GM12878 (cell line): ENCODE measurements at regions not wholly inside any gene's neighbourhood (a gene's known extent, or its start where the extent isn't known, plus 50 kb on each side); places are given as distances from the start of the nearest gene placed in this dataset.

Experiments used
- ATAC-seq: fragments of 200-7000 bp; cut with Tn5 transposase; 3 replicates; pipeline ENCODE4 v1.9.1; 2020; ENCODE audit warnings: mild to moderate bottlenecking, moderate library complexity
- BruUV-seq: library from RNA; stranded (reverse); fragments of 400-500 nt; replicated peaks from 2 replicates; lab custom pipeline; 2021; lab: Mats Ljungman, UMichigan
- CTCF ChIA-PET: fragments of 300-600 bp; sonication (Branson Sonifier 250); formaldehyde crosslinking; extraction: SDS; loops from one replicate; lab custom pipeline; 2021; ENCODE audit warnings: inconsistent platforms; lab: Yijun Ruan, JAX
- POLR2A ChIA-PET: fragments of 350-600 bp; formaldehyde crosslinking; extraction: SDS; loops from one replicate; lab custom pipeline; 2021; ENCODE audit warnings: inconsistent platforms; lab: Charles Lee
- RAD21 ChIA-PET: fragments of 300-600 bp; sonication (Branson Sonifier 250); formaldehyde crosslinking; loops from one replicate; lab custom pipeline; 2023; ENCODE audit warnings: antibody characterized with exemption; ENCODE audit not compliant: unreplicated experiment; lab: Charles Lee
- SMC1A ChIA-PET: fragments of 300-600 bp; sonication (Branson Sonifier 250); formaldehyde crosslinking; loops from one replicate; lab custom pipeline; 2023; ENCODE audit not compliant: unreplicated experiment, uncharacterized antibody; lab: Charles Lee
- DNase-seq: peaks from one replicate; pipeline ENCODE4 v3.0.0-alpha.2; 2011; ENCODE audit warnings: low read depth, low spot score
- FAIRE-seq: peaks from 3 replicates; lab custom pipeline; 2011; peaks lifted over from hg19 to GRCh38; lab: Jason Lieb, UNC
- H2AFZ ChIP-seq: 2 replicates; pipeline ENCODE4 v1.6.0; 2011; ENCODE audit warnings: low read depth, low read length, control low read depth; ENCODE audit not compliant: control insufficient read depth
- H3K27ac ChIP-seq: 2 replicates; pipeline ENCODE4 v1.5.1; 2011; ENCODE audit warnings: control low read depth; ENCODE audit not compliant: control insufficient read depth, insufficient read depth
- H3K27me3 ChIP-seq, 2 experiments: replicated peaks in 1 of 2; 2 replicates each; pipeline versions ENCODE4 v1.6.0 to v1.6.1; 2011; ENCODE audit warnings: low read length in 1 of 2; ENCODE audit not compliant: control insufficient read depth in 2 of 2, insufficient read depth in 2 of 2
- H3K36me3 ChIP-seq, 2 experiments: 2 replicates each; pipeline ENCODE4 v1.5.1; 2011; ENCODE audit warnings: low read length in 1 of 2; ENCODE audit not compliant: control insufficient read depth in 2 of 2, insufficient read depth in 2 of 2
- H3K4me1 ChIP-seq: 2 replicates; pipeline ENCODE4 v1.6.1; 2011; ENCODE audit warnings: mild to moderate bottlenecking, low read length, moderate library complexity, mixed read lengths; ENCODE audit not compliant: control insufficient read depth, insufficient read depth
- H3K4me2 ChIP-seq: 2 replicates; pipeline ENCODE4 v1.6.0; 2011; ENCODE audit warnings: control low read depth; ENCODE audit not compliant: control insufficient read depth, insufficient read depth
- H3K4me3 ChIP-seq: fragments of 200-600 bp; sonication (generic); 2 replicates; pipeline ENCODE4 v1.5.1; 2016
- H3K79me2 ChIP-seq: 2 replicates; pipeline ENCODE4 v1.6.0; 2011; ENCODE audit warnings: low read length; ENCODE audit not compliant: control insufficient read depth, insufficient read depth
- H3K9ac ChIP-seq: 2 replicates; pipeline ENCODE4 v1.8.0; 2011; ENCODE audit warnings: low read length, control low read depth, mixed read lengths; ENCODE audit not compliant: control insufficient read depth, insufficient read depth
- H3K9me3 ChIP-seq: replicated peaks from 3 replicates; pipeline ENCODE4 v1.5.1; 2011; ENCODE audit warnings: mild to moderate bottlenecking, low read length; ENCODE audit not compliant: control insufficient read depth, insufficient read depth
- H4K20me1 ChIP-seq: 2 replicates; pipeline ENCODE4 v1.6.0; 2011; ENCODE audit not compliant: control insufficient read depth, insufficient read depth
- E2F4 ChIP-seq: IDR thresholded peaks from 2 replicates; pipeline ENCODE4 v1.6.1; 2012; ENCODE audit warnings: low read depth, low read length, improper control_type of control experiment
- HDAC2 ChIP-seq: fragments of 200-600 bp; sonication (generic); IDR thresholded peaks from 2 replicates; pipeline ENCODE4 v1.6.1; 2017
- IKZF2 ChIP-seq, 2 experiments: fragments of 450-650 bp; IDR thresholded peaks; 2 replicates each; pipeline ENCODE4 v1.6.1; 2017; ENCODE audit warnings: mild to moderate bottlenecking in 2 of 2, moderate library complexity in 2 of 2
- NFYA ChIP-seq: IDR thresholded peaks from 2 replicates; pipeline ENCODE4 v1.6.1; 2011; ENCODE audit warnings: low read depth, mild to moderate bottlenecking, low read length, improper control_type of control experiment, borderline replicate concordance
- NR2C1 ChIP-seq: fragments of 450-650 bp; IDR thresholded peaks from 2 replicates; pipeline ENCODE4 v1.6.1; 2017; ENCODE audit warnings: antibody characterized with exemption, mild to moderate bottlenecking, moderate library complexity
- POU2F2 ChIP-seq: IDR thresholded peaks from 3 replicates; pipeline ENCODE4 v1.6.1; 2011; ENCODE audit warnings: low read depth, mild to moderate bottlenecking, low read length, borderline replicate concordance
- RUNX3 ChIP-seq: IDR thresholded peaks from 2 replicates; pipeline ENCODE4 v1.6.1; 2012; ENCODE audit warnings: low read length, inconsistent platforms
- SP1 ChIP-seq: IDR thresholded peaks from one replicate; pipeline ENCODE4 v1.6.1; 2011; ENCODE audit warnings: low read depth, low read length
- USF2 ChIP-seq: IDR thresholded peaks from 2 replicates; pipeline ENCODE4 v1.6.1; 2011; ENCODE audit warnings: low read depth, low read length, improper control_type of control experiment, borderline replicate concordance
- ZNF384 ChIP-seq: IDR thresholded peaks from 2 replicates; pipeline ENCODE4 v1.6.1; 2012; ENCODE audit warnings: low read depth, mild to moderate bottlenecking, low read length, improper control_type of control experiment, borderline replicate concordance
- ZNF622 ChIP-seq: fragments of 450-650 bp; IDR thresholded peaks from 2 replicates; pipeline ENCODE4 v1.6.1; 2017; ENCODE audit warnings: mild to moderate bottlenecking, inconsistent platforms
- ZZZ3 ChIP-seq: IDR thresholded peaks from 2 replicates; pipeline ENCODE4 v1.6.1; 2011; ENCODE audit warnings: low read depth; ENCODE audit not compliant: control insufficient read depth, insufficient read length
- WGBS: methylation state at CpG from one replicate; pipeline ENCODE4 v1.1.6; 2016; ENCODE audit warnings: low lambda C conversion rate; ENCODE audit not compliant: insufficient replicate concordance, insufficient coverage; ENCODE audit errors: missing lambda C conversion rate; 5-methylcytosine and 5-hydroxymethylcytosine counted together
- in situ Hi-C: fragments of 300-500 bp; cut with MboI; formaldehyde crosslinking; loops from 9 replicates; pipeline ENCODE4 v1.14.3; 2018; ENCODE audit warnings: mixed read lengths
- intact Hi-C: fragments of 100-400 bp; cut with micrococcal nuclease; formaldehyde crosslinking; loops from one replicate; pipeline ENCODE4 v1.14.2; 2022; ENCODE audit not compliant: unreplicated experiment

- Histone ChIP-seq H3K36me3 (no peaks in the 10 kb centered on the region), H3K9ac (no peak overlapping the region), H3K27ac (no peak overlapping the region), H3K4me3 (no peak overlapping the region), H4K20me1 (no peaks in the 10 kb centered on the region), H2AFZ (no peak overlapping the region), H3K27me3 (no peaks in the 10 kb centered on the region), H3K79me2 (no peaks in the 10 kb centered on the region)
- SMC1A ChIA-PET: no interaction called here
- in situ Hi-C loops (no loop called here), intact Hi-C loops (no loop called here)
- no peak for FAIRE-seq
- DNase-seq: no peak
- BruUV-seq: no TSS peak
- ATAC-seq: no peak
- POLR2A ChIA-PET: no interaction called here
- RAD21 ChIA-PET: no interaction called here
- CTCF ChIA-PET: interaction anchor here (0.6 kb wide), 1 partner anchor 38 kb away, joined by 3 read pairs; no protein-coding TSS in a partner anchor
- no peak for TF ChIP-seq E2F4
- no peak for TF ChIP-seq RUNX3
- no peak for TF ChIP-seq POU2F2
- TF ChIP-seq IKZF2 (IDR thresholded peaks at IDR 0.05): no peak
- TF ChIP-seq SP1: no peak
- no peak for TF ChIP-seq NR2C1
- no peak for TF ChIP-seq ZNF622
- TF ChIP-seq USF2: no peak
- no peak for TF ChIP-seq ZZZ3
- TF ChIP-seq NFYA: no peak
- TF ChIP-seq ZNF384: no peak
- TF ChIP-seq HDAC2: no peak
- TF ChIP-seq, all 136 proteins: peak for 0
- H3K4me2 ChIP-seq: no peak overlapping the region
- 50% methylated on average over 3 of the region's 3 CpGs for WGBS
- H3K4me1 ChIP-seq: no peaks in the 10 kb centered on the region
- no peaks in the 10 kb centered on the region for H3K9me3 ChIP-seq
These were observed 425.6 kb downstream of the NR2F2 start for GRCh38 chr15:96756146-96756545.
